HEK293 (cell line): ENCODE measurements at regions not wholly inside any gene's neighbourhood (a gene's known extent, or its start where the extent isn't known, plus 50 kb on each side); places are given as distances from the start of the nearest gene placed in this dataset.

Source experiments
- CTCF ChIA-PET: fragments of 350-600 bp; formaldehyde crosslinking; extraction: SDS; loops from one replicate; lab custom pipeline; 2021; ENCODE audit warnings: antibody characterized with exemption; lab: Yijun Ruan, JAX
- POLR2A ChIA-PET: fragments of 300-600 bp; formaldehyde crosslinking; extraction: SDS; loops from one replicate; lab custom pipeline; 2020; ENCODE audit warnings: antibody characterized with exemption, inconsistent platforms; lab: Yijun Ruan, JAX
- H3K27ac ChIP-seq: fragments of 200-500 bp; sonication (Bioruptor generic); 2 replicates; pipeline ENCODE4 v1.5.1; 2014; ENCODE audit warnings: low read depth, low read length, control low read depth, inconsistent platforms; ENCODE audit errors: extremely low read depth
- H3K36me3 ChIP-seq, 2 experiments: fragments of 200-500 bp in 1 of 2; sonication (Bioruptor generic) in 1 of 2; 1 replicate in 1 of 2; 2 replicates in 1 of 2; pipeline ENCODE4 v1.5.1; 2014 to 2017; ENCODE audit warnings: inconsistent platforms in 2 of 2, low read length in 2 of 2; ENCODE audit not compliant: control insufficient read depth in 2 of 2, insufficient read depth in 1 of 2
- H3K4me1 ChIP-seq: fragments of 200-500 bp; sonication (Bioruptor generic); 2 replicates; pipeline ENCODE4 v1.5.1; 2014; ENCODE audit warnings: mild to moderate bottlenecking, low read length, inconsistent platforms; ENCODE audit not compliant: control insufficient read depth, insufficient read depth
- H3K4me3 ChIP-seq: 2 replicates; pipeline ENCODE4 v1.5.1; 2011; ENCODE audit warnings: low read depth, mild to moderate bottlenecking, control low read depth, low read length, moderate library complexity
- H3K9me3 ChIP-seq: fragments of 200-500 bp; sonication (Bioruptor generic); 2 replicates; pipeline ENCODE4 v1.5.1; 2014; ENCODE audit warnings: low read depth, low read length, inconsistent platforms; ENCODE audit not compliant: control insufficient read depth, insufficient read depth
- ELK4 ChIP-seq: IDR thresholded peaks from 2 replicates; pipeline ENCODE4 v1.6.1; 2011; ENCODE audit warnings: mild to moderate bottlenecking, low read depth, low read length, borderline replicate concordance
- RBAK ChIP-seq: fragments of 450-650 bp; formaldehyde crosslinking; IDR thresholded peaks from 2 replicates; pipeline ENCODE4 v1.5.1; 2016; ENCODE audit warnings: missing biosample characterization, missing genetic modification characterization
- TRIM28 ChIP-seq: IDR thresholded peaks from 2 replicates; pipeline ENCODE4 v1.6.1; 2011; ENCODE audit warnings: low read length, control low read depth, borderline replicate concordance
- ZBTB10 ChIP-seq: fragments of 450-650 bp; formaldehyde crosslinking; IDR thresholded peaks from 2 replicates; pipeline ENCODE4 v1.5.1; 2016; ENCODE audit warnings: missing biosample characterization, missing genetic modification characterization
- ZFHX2 ChIP-seq: fragments of 450-650 bp; formaldehyde crosslinking; conservative IDR thresholded peaks from 2 replicates; pipeline ENCODE4 v1.5.1; 2016; ENCODE audit warnings: missing biosample characterization, missing genetic modification characterization
- ZFP69B ChIP-seq: fragments of 450-650 bp; formaldehyde crosslinking; IDR thresholded peaks from 2 replicates; pipeline ENCODE4 v1.5.1; 2016; ENCODE audit warnings: missing biosample characterization, missing genetic modification characterization
- ZNF132 ChIP-seq: fragments of 450-650 bp; formaldehyde crosslinking; IDR thresholded peaks from 2 replicates; pipeline ENCODE4 v1.5.1; 2017; ENCODE audit warnings: missing biosample characterization, missing genetic modification characterization, borderline replicate concordance
- ZNF146 ChIP-seq: fragments of 450-650 bp; formaldehyde crosslinking; IDR thresholded peaks from 2 replicates; pipeline ENCODE4 v1.5.1; 2016; ENCODE audit warnings: missing biosample characterization, missing genetic modification characterization
- ZNF175 ChIP-seq: fragments of 450-650 bp; formaldehyde crosslinking; IDR thresholded peaks from 2 replicates; pipeline ENCODE4 v1.5.1; 2016; ENCODE audit warnings: missing biosample characterization, missing genetic modification characterization
- ZNF19 ChIP-seq: fragments of 450-650 bp; formaldehyde crosslinking; IDR thresholded peaks from 2 replicates; pipeline ENCODE4; 2016; ENCODE audit warnings: missing biosample characterization, missing genetic modification characterization, low read depth
- ZNF292 ChIP-seq: fragments of 450-650 bp; formaldehyde crosslinking; IDR thresholded peaks from 2 replicates; pipeline ENCODE4 v1.5.1; 2016; ENCODE audit warnings: low read depth, missing biosample characterization, missing genetic modification characterization, borderline replicate concordance
- ZNF311 ChIP-seq: fragments of 450-650 bp; formaldehyde crosslinking; IDR thresholded peaks from 2 replicates; pipeline ENCODE4 v1.5.1; 2017; ENCODE audit warnings: missing biosample characterization, missing genetic modification characterization, borderline replicate concordance
- ZNF324 ChIP-seq: fragments of 450-650 bp; formaldehyde crosslinking; IDR thresholded peaks from 2 replicates; pipeline ENCODE4 v1.5.1; 2016; ENCODE audit warnings: missing biosample characterization, missing genetic modification characterization
- ZNF37A ChIP-seq: fragments of 450-650 bp; IDR thresholded peaks from 2 replicates; pipeline ENCODE4 v1.5.1; 2018; ENCODE audit warnings: missing biosample characterization, missing genetic modification characterization
- ZNF529 ChIP-seq: fragments of 450-650 bp; formaldehyde crosslinking; IDR thresholded peaks from 2 replicates; pipeline ENCODE4 v1.5.1; 2017; ENCODE audit warnings: missing genetic modification characterization, missing biosample characterization; ENCODE audit not compliant: insufficient replicate concordance
- ZNF626 ChIP-seq: fragments of 450-650 bp; sonication (Bioruptor Pico); formaldehyde crosslinking; IDR thresholded peaks from 2 replicates; pipeline ENCODE4 v1.5.1; 2018; ENCODE audit warnings: missing biosample characterization, missing genetic modification characterization, inconsistent platforms
- ZNF707 ChIP-seq: fragments of 450-650 bp; formaldehyde crosslinking; IDR thresholded peaks from 2 replicates; pipeline ENCODE4 v1.5.1; 2016; ENCODE audit warnings: missing biosample characterization, missing genetic modification characterization
- ZNF776 ChIP-seq: fragments of 450-650 bp; formaldehyde crosslinking; IDR thresholded peaks from 2 replicates; pipeline ENCODE4 v1.5.0; 2017; ENCODE audit warnings: missing biosample characterization, missing genetic modification characterization, borderline replicate concordance
- ZNF785 ChIP-seq: fragments of 450-650 bp; formaldehyde crosslinking; IDR thresholded peaks from 2 replicates; pipeline ENCODE4 v1.5.1; 2016; ENCODE audit warnings: missing biosample characterization, missing genetic modification characterization
- ZXDB ChIP-seq: fragments of 450-650 bp; formaldehyde crosslinking; IDR thresholded peaks from 2 replicates; pipeline ENCODE4 v1.5.1; 2016; ENCODE audit warnings: missing biosample characterization, missing genetic modification characterization
- TF ChIP-seq, protein P1 (sequence below): fragments of 450-650 bp; formaldehyde crosslinking; IDR thresholded peaks from 2 replicates; pipeline ENCODE4 v1.5.1; 2016; ENCODE audit warnings: missing biosample characterization, missing genetic modification characterization, borderline replicate concordance

DNA sequence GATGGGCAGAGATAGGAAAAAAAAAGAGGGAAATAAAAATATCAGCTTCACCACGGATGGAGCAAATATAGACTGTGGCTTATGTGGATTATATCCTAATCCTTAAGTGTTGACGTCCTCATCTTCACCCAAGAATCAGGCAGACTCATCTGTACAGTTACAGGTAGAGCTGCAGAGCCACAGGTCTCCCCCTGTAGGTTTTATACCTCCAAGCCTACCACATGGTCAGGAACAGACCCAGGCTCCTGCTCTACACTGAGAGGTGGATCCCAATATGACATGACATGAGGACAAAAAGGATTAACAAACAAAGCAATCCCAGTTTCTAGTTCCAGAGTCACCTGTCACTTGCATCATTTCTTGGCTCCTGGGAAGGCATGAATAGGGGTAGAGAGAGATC, 400.8 kb downstream of the SEMA3D start:
- no peaks in the 10 kb centered on the region; the same call in 1 of the 2 replicates for H3K4me1 ChIP-seq
- TF ChIP-seq ZNF146: no peak
- TF ChIP-seq ZFHX2: no peak
- TF ChIP-seq, protein P1, sequence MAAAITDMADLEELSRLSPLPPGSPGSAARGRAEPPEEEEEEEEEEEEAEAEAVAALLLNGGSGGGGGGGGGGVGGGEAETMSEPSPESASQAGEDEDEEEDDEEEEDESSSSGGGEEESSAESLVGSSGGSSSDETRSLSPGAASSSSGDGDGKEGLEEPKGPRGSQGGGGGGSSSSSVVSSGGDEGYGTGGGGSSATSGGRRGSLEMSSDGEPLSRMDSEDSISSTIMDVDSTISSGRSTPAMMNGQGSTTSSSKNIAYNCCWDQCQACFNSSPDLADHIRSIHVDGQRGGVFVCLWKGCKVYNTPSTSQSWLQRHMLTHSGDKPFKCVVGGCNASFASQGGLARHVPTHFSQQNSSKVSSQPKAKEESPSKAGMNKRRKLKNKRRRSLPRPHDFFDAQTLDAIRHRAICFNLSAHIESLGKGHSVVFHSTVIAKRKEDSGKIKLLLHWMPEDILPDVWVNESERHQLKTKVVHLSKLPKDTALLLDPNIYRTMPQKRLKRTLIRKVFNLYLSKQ (tag by site-specific recombination): no peak
- TF ChIP-seq, all 188 proteins: peak for 0
- Histone ChIP-seq H3K4me3 (no peak overlapping the region), H3K36me3 (no peaks in the 10 kb centered on the region), H3K9me3 (no peaks in the 10 kb centered on the region), H3K27ac (no peak overlapping the region)
- CTCF ChIA-PET: no interaction called here
- POLR2A ChIA-PET: no interaction called here

DNA sequence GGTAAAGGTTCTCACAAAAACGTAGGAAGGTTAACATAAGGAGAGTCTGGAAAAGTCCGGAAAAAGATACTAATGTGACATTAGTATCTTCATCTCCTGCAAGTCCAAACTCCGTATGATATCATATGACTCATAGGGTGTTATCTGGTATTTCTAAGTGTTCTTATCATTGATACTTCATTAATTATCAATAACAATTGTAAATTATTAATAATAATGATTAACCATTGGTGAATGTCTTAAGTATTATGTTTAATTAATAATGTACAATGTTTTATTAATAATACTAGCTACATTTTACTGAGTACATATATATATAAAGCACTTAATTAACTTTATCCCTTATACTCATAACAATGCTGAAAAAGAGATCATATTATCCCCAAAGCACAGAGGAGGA, 402.4 kb downstream of the SEMA3D start:
- CTCF ChIA-PET: interaction anchor here (0.6 kb wide), 2 partner anchors 135 to 911 kb away, joined by 3 read pairs; no protein-coding TSS in a partner anchor
- TF ChIP-seq ELK4 (no peak), ZNF324 (no peak), ZNF707 (no peak), ZNF311 (tag by site-specific recombination) (no peak), RBAK (tag by site-specific recombination) (no peak), ZNF175 (no peak), ZNF132 (tag by site-specific recombination) (no peak), ZFP69B (tag by site-specific recombination) (no peak), ZXDB (tag by site-specific recombination) (no peak), TRIM28 (no peak), ZBTB10 (tag by site-specific recombination) (no peak), ZNF776 (tag by site-specific recombination) (no peak), ZNF626 (no peak), ZNF529 (tag by site-specific recombination) (no peak), ZNF785 (no peak), ZNF292 (tag by site-specific recombination) (no peak), ZNF37A (tag by site-specific recombination) (no peak), ZNF19 (tag by site-specific recombination) (no peak)
- TF ChIP-seq, all 188 proteins: peak for 0
- no peak overlapping the region for H3K27ac ChIP-seq
- no peak overlapping the region for H3K4me3 ChIP-seq
- no peaks in the 10 kb centered on the region for H3K9me3 ChIP-seq
- H3K36me3 ChIP-seq: no peaks in the 10 kb centered on the region
- no peaks in the 10 kb centered on the region; the same call in 1 of the 2 replicates for H3K4me1 ChIP-seq
- POLR2A ChIA-PET: no interaction called here
